ENCODE measurements at regions not wholly inside any gene's neighbourhood (a gene's known extent, or its start where the extent isn't known, plus 50 kb on each side); places are given as distances from the start of the nearest gene placed in this dataset.

DNA sequence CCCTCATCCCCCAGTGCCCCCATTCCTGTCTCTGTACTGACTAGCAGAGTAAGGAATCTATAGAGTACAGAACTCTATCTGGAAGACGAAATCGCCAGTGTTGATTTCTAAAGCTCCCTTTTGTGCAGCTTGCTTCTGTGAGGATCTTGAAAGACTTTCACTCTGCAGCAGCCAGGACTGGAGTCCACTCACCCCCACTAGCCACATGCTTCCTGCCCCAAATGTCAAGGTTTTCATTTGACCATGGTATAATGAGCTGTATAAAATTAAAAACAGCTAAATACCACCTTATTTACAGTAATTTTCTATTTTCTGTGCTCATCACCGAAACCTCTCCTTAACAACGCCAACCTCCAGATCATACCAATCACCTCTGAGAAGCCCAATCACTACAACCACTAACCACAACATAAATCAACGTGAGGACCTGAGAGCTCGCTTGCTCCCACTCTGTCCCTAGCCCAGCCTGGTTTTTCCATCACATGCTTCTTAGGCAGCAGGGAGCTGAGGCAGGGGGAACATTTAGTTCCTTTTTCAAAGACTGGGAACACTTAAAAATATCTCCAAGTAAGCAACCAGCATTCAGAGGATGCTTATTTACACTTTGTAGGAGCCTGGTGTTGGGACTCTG is 56.1 kb upstream of the IRF2BP2 start:
- peak overlapping the region in 1 of 10 donors; percentile 63 for H3K27ac ChIP-seq
- intact Hi-C loops (cut with DNase I) = no loop called here
- peaks cover 0 to 14% (median 0%) of the 10 kb centered on the region in 9 donors for H3K4me1 ChIP-seq
- no peaks in the 10 kb centered on the region for H3K27me3 ChIP-seq
- DNase-seq (no peak), ATAC-seq (peak in 5 of 8 donors; percentile 20 to 73 (median 56))
- no peak overlapping the region for H3K4me3 ChIP-seq
- H3K9me3 ChIP-seq = peaks cover 0 to 21% (median 2%) of the 10 kb centered on the region in 11 donors
- no peak for TF ChIP-seq CTCF (IDR thresholded peaks at IDR 0.05)
- WGBS, 2 donors = 88 to 93% methylated on average over 6 of the region's 6 CpGs
- H3K36me3 ChIP-seq = no peaks in the 10 kb centered on the region

DNA sequence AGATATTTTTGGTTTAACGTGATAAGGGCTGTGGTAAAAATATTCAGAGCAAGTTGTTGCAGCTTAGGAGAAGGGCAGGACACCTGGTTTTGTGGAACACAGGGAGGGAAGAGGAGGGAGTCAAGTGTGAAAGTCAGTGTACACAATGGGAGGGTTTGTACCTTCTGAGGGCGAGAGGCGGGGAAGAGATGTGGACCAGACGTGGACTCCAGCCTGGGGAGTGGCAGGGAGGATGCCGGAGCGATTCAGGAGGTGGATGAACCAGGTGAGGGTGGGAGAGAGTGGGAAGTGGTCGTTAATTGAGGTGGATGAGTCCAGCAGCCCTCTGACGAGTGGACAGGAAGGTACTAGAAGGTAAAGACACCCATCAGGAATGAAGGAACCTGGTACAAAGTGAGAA is 52.2 kb upstream of the IRF2BP2 start:
- WGBS, 2 donors = 83 to 85% methylated on average over 8 of the region's 8 CpGs

GRCh38 chr1:234661317-234661928 is 51.4 kb upstream of the IRF2BP2 start:
- H3K4me1 ChIP-seq = peaks cover 0 to 43% (median 0%) of the 10 kb centered on the region in 9 donors
- no peak overlapping the region for H3K27ac ChIP-seq
- intact Hi-C loops (cut with DNase I) = no loop called here
- no peaks in the 10 kb centered on the region for H3K27me3 ChIP-seq
- TF ChIP-seq CTCF (IDR thresholded peaks at IDR 0.05) = no peak
- DNase-seq (no peak), ATAC-seq (no peak)
- no peak overlapping the region for H3K4me3 ChIP-seq
- H3K9me3 ChIP-seq = no peaks in the 10 kb centered on the region
- H3K36me3 ChIP-seq = no peaks in the 10 kb centered on the region
- 93 to 96% methylated on average over 11 of the region's 11 CpGs for WGBS, 2 donors

More for the DNA sequence above, 52.2 kb upstream of the IRF2BP2 start:
- Histone ChIP-seq H3K27ac (no peak overlapping the region), H3K4me1 (peaks cover 0 to 41% (median 0%) of the 10 kb centered on the region in 9 donors), H3K36me3 (no peaks in the 10 kb centered on the region), H3K9me3 (peaks cover 0 to 5% (median 0%) of the 10 kb centered on the region in 11 donors), H3K4me3 (no peak overlapping the region), H3K27me3 (no peaks in the 10 kb centered on the region)
- no peak for TF ChIP-seq CTCF (IDR thresholded peaks at IDR 0.05)
- ATAC-seq (no peak), DNase-seq (no peak)
- intact Hi-C loops (cut with DNase I) = no loop called here

- intact Hi-C loops (cut with DNase I) = no loop called here
- ATAC-seq = no peak
These were observed 50.7 kb upstream of the IRF2BP2 start for GRCh38 chr1:234660536-234661316.

More at GRCh38 chr1:234660536-234661316, 50.7 kb upstream of the IRF2BP2 start:
- WGBS, 2 donors = 96 to 98% methylated on average over 18 of the region's 18 CpGs
- H3K36me3 ChIP-seq = no peaks in the 10 kb centered on the region
- TF ChIP-seq CTCF (IDR thresholded peaks at IDR 0.05) = no peak
- DNase-seq = no peak
- no peaks in the 10 kb centered on the region for H3K9me3 ChIP-seq
- H3K4me1 ChIP-seq = peaks cover 0 to 41% (median 0%) of the 10 kb centered on the region in 9 donors
- no peak overlapping the region for H3K4me3 ChIP-seq
- H3K27me3 ChIP-seq = no peaks in the 10 kb centered on the region
- H3K27ac ChIP-seq = no peak overlapping the region

Measured in heart right ventricle (tissue), 16 donors.